IMR-90 (cell line): ENCODE measurements at regions not wholly inside any gene's neighbourhood (a gene's known extent, or its start where the extent isn't known, plus 50 kb on each side); places are given as distances from the start of the nearest gene placed in this dataset.

Source experiments
- ATAC-seq: fragments of 200-7000 bp; cut with Tn5 transposase; 2 replicates; pipeline ENCODE4 v1.9.1; 2020; ENCODE audit warnings: low read depth, mild to moderate bottlenecking, moderate library complexity
- BruUV-seq: library from RNA; stranded (reverse); fragments of 400-500 nt; replicated peaks from 2 replicates; lab custom pipeline; 2021; lab: Mats Ljungman, UMichigan
- CTCF ChIA-PET: fragments of 300-600 bp; formaldehyde crosslinking; extraction: SDS; loops from one replicate; lab custom pipeline; 2021; ENCODE audit warnings: antibody characterized with exemption; lab: Yijun Ruan, JAX
- POLR2A ChIA-PET: fragments of 300-600 bp; sonication (Branson Sonifier 250); formaldehyde crosslinking; loops from one replicate; lab custom pipeline; 2022; ENCODE audit warnings: antibody characterized with exemption; ENCODE audit not compliant: unreplicated experiment; lab: Charles Lee
- DNase-seq: peaks from one replicate; pipeline ENCODE4 v3.0.0; 2013
- H2AFZ ChIP-seq: replicated peaks from 2 replicates; pipeline ENCODE3; 2013; ENCODE audit warnings: low read length, mild to moderate bottlenecking; ENCODE audit not compliant: poor library complexity
- H2AK5ac ChIP-seq: 2 replicates; pipeline ENCODE4 v1.6.1; 2013; ENCODE audit warnings: low read depth, low read length, inconsistent platforms
- H2AK9ac ChIP-seq: replicated peaks from 2 replicates; pipeline ENCODE3; 2013; ENCODE audit warnings: mild to moderate bottlenecking, low read depth, low read length, moderate library complexity; ENCODE audit not compliant: poor library complexity
- H2BK120ac ChIP-seq: 2 replicates; pipeline ENCODE4 v1.6.1; 2013; ENCODE audit warnings: low read depth, low read length, inconsistent platforms
- H2BK15ac ChIP-seq: 3 replicates; pipeline ENCODE4 v1.6.1; 2013; ENCODE audit warnings: low read depth, low read length, inconsistent platforms
- H2BK20ac ChIP-seq: 2 replicates; pipeline ENCODE4 v1.6.1; 2013; ENCODE audit warnings: low read depth, mild to moderate bottlenecking, inconsistent platforms, low read length, moderate library complexity
- H2BK5ac ChIP-seq: 2 replicates; pipeline ENCODE4 v1.6.1; 2013; ENCODE audit warnings: mild to moderate bottlenecking, low read depth, low read length, inconsistent platforms; ENCODE audit not compliant: poor library complexity, severe bottlenecking
- H3K14ac ChIP-seq: replicated peaks from 2 replicates; pipeline ENCODE4 v1.6.1; 2013; ENCODE audit warnings: low read depth, low read length, inconsistent platforms
- H3K18ac ChIP-seq: 2 replicates; pipeline ENCODE4 v1.6.1; 2013; ENCODE audit warnings: low read depth, low read length, control low read depth
- H3K23ac ChIP-seq: 2 replicates; pipeline ENCODE4 v1.6.1; 2013; ENCODE audit warnings: low read depth, low read length, inconsistent platforms
- H3K27ac ChIP-seq: 2 replicates; pipeline ENCODE4 v1.5.1; 2013; ENCODE audit warnings: mild to moderate bottlenecking, control low read depth, low read length; ENCODE audit not compliant: insufficient read depth
- H3K27me3 ChIP-seq: 2 replicates; pipeline ENCODE4 v1.6.1; 2013; ENCODE audit warnings: low read length; ENCODE audit not compliant: control insufficient read depth, insufficient read depth
- H3K36me3 ChIP-seq: 2 replicates; pipeline ENCODE4 v1.6.1; 2013; ENCODE audit warnings: low read length, mixed read lengths; ENCODE audit not compliant: control insufficient read depth, insufficient read depth
- H3K4ac ChIP-seq: 2 replicates; pipeline ENCODE4 v1.6.1; 2013; ENCODE audit warnings: low read depth, low read length, inconsistent platforms
- H3K4me1 ChIP-seq: 2 replicates; pipeline ENCODE4 v1.6.1; 2013; ENCODE audit warnings: low read length, mixed read lengths; ENCODE audit not compliant: control insufficient read depth, insufficient read depth
- H3K4me2 ChIP-seq: 2 replicates; pipeline ENCODE4 v1.6.1; 2013; ENCODE audit warnings: low read depth, mild to moderate bottlenecking, control low read depth, low read length, moderate library complexity
- H3K4me3 ChIP-seq: 2 replicates; pipeline ENCODE4 v1.5.1; 2013; ENCODE audit warnings: low read depth, mild to moderate bottlenecking, control low read depth, low read length, moderate library complexity; ENCODE audit not compliant: insufficient read depth
- H3K56ac ChIP-seq: 2 replicates; pipeline ENCODE4 v1.6.1; 2013; ENCODE audit warnings: low read length, inconsistent platforms; ENCODE audit not compliant: insufficient read depth; ENCODE audit errors: extremely low read depth
- H3K79me1 ChIP-seq, 2 experiments: 2 replicates each; pipeline ENCODE4 v1.6.1; 2013; ENCODE audit warnings: low read length in 2 of 2, inconsistent platforms in 1 of 2, low read depth in 1 of 2
- H3K9ac ChIP-seq: 2 replicates; pipeline ENCODE4 v1.6.1; 2013; ENCODE audit warnings: low read depth, low read length, control low read depth
- H3K9me1 ChIP-seq: 2 replicates; pipeline ENCODE4 v1.6.1; 2013; ENCODE audit warnings: low read length, inconsistent platforms; ENCODE audit not compliant: insufficient read depth
- H3K9me3 ChIP-seq: 2 replicates; pipeline ENCODE4 v1.6.1; 2013; ENCODE audit warnings: low read length; ENCODE audit not compliant: control insufficient read depth, insufficient read depth
- H4K20me1 ChIP-seq: 2 replicates; pipeline ENCODE4 v1.6.1; 2013; ENCODE audit warnings: low read length, inconsistent platforms; ENCODE audit not compliant: insufficient read depth
- H4K5ac ChIP-seq: 2 replicates; pipeline ENCODE4 v1.6.1; 2013; ENCODE audit warnings: mild to moderate bottlenecking, low read depth, low read length, control low read depth
- H4K8ac ChIP-seq, 2 experiments: 2 replicates each; pipeline ENCODE4 v1.6.1; 2013; ENCODE audit warnings: low read depth in 2 of 2, low read length in 2 of 2, control low read depth in 1 of 2, inconsistent platforms in 1 of 2
- H4K91ac ChIP-seq: 2 replicates; pipeline ENCODE4 v1.6.1; 2013; ENCODE audit warnings: low read depth, low read length, inconsistent platforms; ENCODE audit not compliant: insufficient read depth
- CEBPB ChIP-seq: IDR thresholded peaks from 2 replicates; pipeline ENCODE4 v1.6.1; 2012; ENCODE audit warnings: low read depth, low read length, improper control_type of control experiment
- CHD1 ChIP-seq: IDR thresholded peaks from 2 replicates; pipeline ENCODE4 v1.6.1; 2012; ENCODE audit warnings: low read depth, low read length, improper control_type of control experiment
- CTCF ChIP-seq: conservative IDR thresholded peaks from 2 replicates; pipeline ENCODE4 v1.5.1; 2012; ENCODE audit warnings: mild to moderate bottlenecking, low read depth, low read length, improper control_type of control experiment
- FOS ChIP-seq: fragments of 150-350 bp; IDR thresholded peaks from 2 replicates; pipeline ENCODE4 v1.6.1; 2016; ENCODE audit warnings: low read depth, low read length
- MAFK ChIP-seq: IDR thresholded peaks from 2 replicates; pipeline ENCODE4 v1.6.1; 2012; ENCODE audit warnings: low read depth, low read length, improper control_type of control experiment
- MAZ ChIP-seq: IDR thresholded peaks from 2 replicates; pipeline ENCODE4 v1.6.1; 2012; ENCODE audit warnings: low read depth, mild to moderate bottlenecking, low read length, improper control_type of control experiment, moderate library complexity, borderline replicate concordance
- RAD21 ChIP-seq: IDR thresholded peaks from 2 replicates; pipeline ENCODE4 v1.6.1; 2012; ENCODE audit warnings: low read length, improper control_type of control experiment
- RCOR1 ChIP-seq: IDR thresholded peaks from 2 replicates; pipeline ENCODE4 v1.6.1; 2012; ENCODE audit warnings: mild to moderate bottlenecking, low read length, improper control_type of control experiment; ENCODE audit not compliant: insufficient replicate concordance
- RFX5 ChIP-seq: IDR thresholded peaks from 2 replicates; pipeline ENCODE4 v1.8.0; 2012; ENCODE audit warnings: low read depth, mild to moderate bottlenecking, low read length, moderate library complexity
- SMC3 ChIP-seq: fragments of 150-350 bp; IDR thresholded peaks from 2 replicates; pipeline ENCODE4 v1.6.1; 2016; ENCODE audit warnings: low read depth, mild to moderate bottlenecking, antibody characterized with exemption, low read length, moderate library complexity
- USF2 ChIP-seq: fragments of 150-350 bp; IDR thresholded peaks from 2 replicates; pipeline ENCODE4 v1.6.1; 2017; ENCODE audit warnings: mild to moderate bottlenecking, antibody characterized with exemption, low read length, low read depth
- dilution Hi-C: fragments of 300-500 bp; cut with HindIII; formaldehyde crosslinking; loops from one replicate; pipeline ENCODE4 v1.14.3; 2018; ENCODE audit warnings: low sequenced_read_pairs; ENCODE audit not compliant: unreplicated experiment
- in situ Hi-C: fragments of 300-500 bp; cut with MboI; formaldehyde crosslinking; loops from 3 replicates; pipeline ENCODE4 v1.14.3; 2019; ENCODE audit warnings: low sequenced_read_pairs, inconsistent platforms, mixed read lengths
- intact Hi-C: fragments of 100-400 bp; cut with micrococcal nuclease; formaldehyde crosslinking; loops from 2 replicates; pipeline ENCODE4 v1.10.0; 2022

GRCh38 chr2:118301248-118301647 lies 213.0 kb downstream of the INSIG2 start:
- Histone ChIP-seq H3K9ac (no peak overlapping the region), H3K4ac (no peak overlapping the region), H4K20me1 (no peaks in the 10 kb centered on the region), H4K91ac (no peak overlapping the region), H3K4me1 (no peaks in the 10 kb centered on the region), H2AK9ac (no peak overlapping the region), H3K14ac (no peak overlapping the region), H3K23ac (no peak overlapping the region), H2BK5ac (no peak overlapping the region), H2AFZ (no peak overlapping the region), H3K79me1 (no peaks in the 10 kb centered on the region), H3K9me3 (no peaks in the 10 kb centered on the region), H4K5ac (no peak overlapping the region), H2BK15ac (no peak overlapping the region), H3K18ac (no peak overlapping the region), H3K4me3 (no peak overlapping the region), H3K27me3 (no peaks in the 10 kb centered on the region), H2AK5ac (no peak overlapping the region), H3K9me1 (no peaks in the 10 kb centered on the region), H2BK120ac (no peak overlapping the region), H3K27ac (no peak overlapping the region), H3K36me3 (no peaks in the 10 kb centered on the region), H3K56ac (no peak overlapping the region), H3K4me2 (no peak overlapping the region), H4K8ac (no peak overlapping the region), H2BK20ac (no peak overlapping the region)
- no peak for DNase-seq
- no TSS peak for BruUV-seq
- ATAC-seq, result no peak
- ChIA-PET CTCF (no interaction called here), POLR2A (no interaction called here)
- intact Hi-C loops (no loop called here), dilution Hi-C loops (no loop called here), in situ Hi-C loops (no loop called here)
- TF ChIP-seq CTCF (no peak), MAFK (no peak), RFX5 (no peak), RAD21 (no peak), RCOR1 (no peak), CEBPB (no peak), USF2 (no peak), CHD1 (no peak), SMC3 (no peak), FOS (no peak), MAZ (no peak)
